Upper lobe of left lung (tissue), 4 donors: ENCODE measurements at regions not wholly inside any gene's neighbourhood (a gene's known extent, or its start where the extent isn't known, plus 50 kb on each side); places are given as distances from the start of the nearest gene placed in this dataset.

Experiments used
- POLR2A ChIP-seq, 4 donors: fragments of 450-650 bp; IDR thresholded peaks; one replicate each; pipeline ENCODE4 v1.5.1; 2016 to 2017; ENCODE audit warnings: antibody characterized with exemption in 4 of 4, mild to moderate bottlenecking in 2 of 4
- POLR2AphosphoS5 ChIP-seq, 2 donors: sonication (generic); formaldehyde crosslinking; IDR thresholded peaks; one replicate each; pipeline ENCODE4 v1.5.1; 2017; ENCODE audit warnings: antibody characterized with exemption in 2 of 2

- TF ChIP-seq POLR2AphosphoS5 (IDR thresholded peaks at IDR 0.05), result no peak
- TF ChIP-seq POLR2A (IDR thresholded peaks at IDR 0.05), result no peak
These were observed 288.5 kb downstream of the ZEB1 start for GRCh38 chr10:31607481-31607880.
